CD4-positive, alpha-beta T cell treated with Interferon gamma for 1 hour (primary cell): ENCODE measurements at regions not wholly inside any gene's neighbourhood (a gene's known extent, or its start where the extent isn't known, plus 50 kb on each side); places are given as distances from the start of the nearest gene placed in this dataset.

Experiments
- DNase-seq: peaks from one replicate; pipeline ENCODE4 v3.0.0-alpha.2; 2020

DNA sequence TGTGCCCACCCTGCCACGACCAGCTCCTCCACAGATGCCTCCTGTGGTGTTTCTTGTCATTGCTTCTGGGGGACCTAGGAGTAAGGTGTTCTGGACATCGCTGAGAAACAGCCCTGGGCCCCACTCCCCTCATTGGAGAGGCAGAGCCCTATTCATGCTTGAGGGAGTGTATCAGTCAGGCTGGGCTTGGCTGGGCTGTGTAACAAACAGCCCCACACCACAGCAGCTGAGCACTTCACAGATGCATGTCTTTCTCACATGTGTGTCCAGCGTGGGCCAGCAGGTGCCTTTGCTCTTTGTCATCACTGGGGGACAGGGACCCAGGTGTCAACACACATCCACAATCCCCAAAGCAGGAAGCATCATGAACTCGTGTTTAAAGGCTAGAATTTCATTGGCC is 65.1 kb upstream of the FBRSL1 start:
- DNase-seq: no peak

DNA sequence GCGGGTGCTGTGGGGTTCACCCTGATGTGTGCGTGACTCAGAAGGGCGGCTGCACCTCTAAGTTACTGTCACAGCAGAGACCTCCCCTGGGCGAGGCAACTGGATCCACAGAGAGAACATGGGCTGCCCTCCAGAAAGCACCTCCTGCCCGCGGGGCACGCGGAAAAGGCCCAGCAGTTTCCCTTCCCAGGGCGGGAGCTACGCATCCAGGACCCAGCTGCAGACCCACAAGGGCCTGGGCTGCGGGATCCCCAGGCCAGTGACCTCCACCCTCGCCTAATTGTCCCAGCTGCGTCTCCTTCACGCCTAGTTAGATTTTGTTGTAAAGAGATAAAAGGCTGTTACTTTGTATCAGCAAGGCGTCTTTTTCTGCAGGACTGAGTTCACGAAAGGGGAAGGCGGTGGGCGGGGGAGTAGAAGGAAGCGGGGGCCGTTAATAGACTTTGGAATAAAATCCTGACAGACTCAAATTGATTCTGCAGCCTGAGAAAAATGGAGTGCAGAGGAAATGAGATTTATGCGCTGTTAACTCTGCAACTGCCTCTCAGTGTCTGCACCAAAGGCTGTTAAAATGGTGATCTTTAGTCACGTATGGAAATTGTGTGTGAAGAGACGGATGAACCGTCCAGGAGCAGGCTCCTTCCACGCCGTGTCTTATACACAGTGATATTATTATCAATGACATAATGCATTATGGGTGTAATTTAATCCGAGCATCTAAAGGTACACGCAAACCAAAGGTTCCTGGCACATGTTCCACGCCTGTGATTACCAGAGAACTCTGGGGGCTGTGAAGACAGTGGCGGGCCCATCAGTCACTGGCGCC is 65.9 kb upstream of the FBRSL1 start:
- DNase-seq: no peak

DNA sequence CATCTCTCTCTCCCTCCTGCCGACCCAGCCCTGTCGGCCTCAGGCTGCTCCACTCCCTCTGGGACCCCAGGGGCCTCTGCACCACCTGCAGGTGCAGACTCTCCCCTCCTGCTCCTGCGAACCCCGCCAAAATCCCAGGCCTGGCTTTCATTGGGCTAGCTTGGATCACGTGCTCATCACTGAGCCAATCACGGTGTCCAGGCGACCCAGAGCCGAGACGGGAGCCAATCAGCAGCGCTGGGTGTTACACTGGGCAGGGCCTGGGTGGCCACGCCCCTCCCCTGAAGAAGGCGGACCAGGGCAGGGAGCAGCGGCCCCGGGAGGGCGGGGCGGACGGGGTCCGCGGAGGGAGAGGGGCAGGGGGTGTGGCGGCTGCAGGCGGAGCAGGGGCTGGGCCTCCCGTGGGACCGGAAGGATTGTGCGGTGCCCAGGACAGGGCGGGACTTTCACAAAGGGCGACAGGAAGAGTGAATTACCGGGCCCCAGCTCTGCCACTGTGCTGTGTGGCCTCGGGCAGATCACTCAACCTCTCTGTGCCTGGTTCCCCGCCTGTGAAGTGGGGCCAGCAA is 66.6 kb upstream of the FBRSL1 start:
- peak; percentile 48 for DNase-seq

- DNase-seq: no peak
These were observed 67.4 kb upstream of the FBRSL1 start for GRCh38 chr12:132422381-132423043.

DNA sequence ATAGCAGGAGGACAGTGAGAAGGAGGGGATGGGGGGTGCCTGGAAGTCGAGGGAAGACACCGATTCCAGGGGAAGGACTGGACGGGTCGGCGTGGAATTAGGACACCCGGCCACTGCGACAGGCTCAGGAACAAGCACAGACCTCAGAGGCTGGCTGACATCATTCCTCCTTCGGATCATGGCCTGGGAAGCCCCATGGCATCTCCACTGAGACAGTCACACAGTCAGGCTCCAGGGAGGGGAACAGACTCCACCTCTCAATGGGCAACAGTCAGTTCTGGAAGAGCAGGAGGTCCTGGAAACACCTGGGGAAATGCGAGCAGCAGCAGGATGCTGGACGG is 67.9 kb upstream of the FBRSL1 start:
- DNase-seq: no peak

DNA sequence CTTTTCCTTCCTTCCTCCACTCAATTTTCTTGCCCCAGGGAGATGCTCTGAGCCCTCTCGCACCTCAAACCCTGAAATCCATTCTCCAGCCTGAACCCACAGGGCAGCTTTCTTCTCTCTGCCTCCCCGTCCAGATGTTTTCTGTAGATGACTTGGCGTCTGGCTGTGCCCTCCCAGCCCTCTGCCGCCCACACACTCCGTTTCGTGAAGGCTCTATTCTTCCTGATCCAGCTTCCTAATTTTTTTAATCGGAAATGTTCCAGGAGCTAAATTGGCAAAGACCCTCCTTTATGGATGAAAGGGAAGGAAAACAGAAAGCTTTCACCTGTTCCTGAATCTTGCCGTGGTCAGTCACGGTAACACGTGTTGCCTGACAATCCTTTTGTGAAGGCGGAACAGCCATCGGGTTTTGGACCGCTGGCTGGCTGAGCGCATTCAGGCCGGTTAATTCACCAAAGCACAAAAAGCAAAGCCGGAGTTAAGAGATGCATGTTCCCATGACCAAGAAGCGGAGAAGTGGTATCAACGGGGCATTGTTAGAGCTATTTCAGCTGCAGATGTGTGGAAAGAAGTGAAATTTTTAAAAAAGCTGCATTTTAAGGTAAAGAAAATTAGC is 70.2 kb upstream of the FBRSL1 start:
- DNase-seq: no peak

DNA sequence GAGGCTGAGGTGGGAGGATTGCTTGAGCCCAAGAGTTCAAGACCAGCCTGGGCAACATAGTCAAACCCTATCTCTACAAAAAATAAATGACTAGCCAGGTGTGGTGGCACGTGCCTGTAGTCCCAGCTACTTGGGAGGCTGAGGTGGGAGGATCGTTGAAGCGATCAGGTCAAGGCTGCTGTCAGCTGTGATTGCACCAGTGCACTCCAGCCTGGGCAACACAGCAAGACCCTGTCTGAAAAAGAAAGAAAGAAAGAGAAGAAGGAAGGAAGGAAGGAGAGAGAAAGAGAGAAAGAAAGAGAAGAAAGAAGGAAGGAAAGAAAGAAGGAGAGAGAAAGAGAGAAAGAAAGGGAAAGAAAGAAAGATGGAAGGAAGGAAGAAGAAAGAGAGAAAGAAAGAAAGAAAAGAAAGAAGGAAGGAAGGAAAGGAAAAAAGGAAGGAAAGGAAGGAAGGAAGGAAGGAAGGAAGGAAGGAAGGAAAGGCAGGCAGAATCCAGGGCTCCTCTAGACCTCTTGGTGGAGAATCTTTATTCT is 71.5 kb upstream of the FBRSL1 start:
- no peak for DNase-seq

DNA sequence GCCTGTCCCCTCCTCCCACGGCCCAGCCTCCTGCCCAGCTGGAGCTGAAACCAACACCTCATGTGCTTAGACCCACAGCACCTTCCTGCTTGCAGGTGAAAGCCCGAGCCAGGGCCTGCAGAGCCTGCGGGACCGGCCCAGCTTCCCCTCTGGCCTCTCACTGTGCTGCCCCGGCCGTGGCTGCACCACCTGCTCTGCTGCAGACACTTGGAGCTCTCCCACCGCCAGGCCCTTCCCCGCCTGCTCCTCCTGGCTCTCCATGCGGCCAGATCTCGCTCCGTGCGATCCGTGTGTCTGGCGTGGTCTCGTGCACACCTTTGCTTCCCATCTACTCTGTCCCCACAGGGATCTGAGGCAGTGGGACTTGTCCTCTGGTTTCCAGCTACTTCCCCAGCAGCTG is 72.2 kb upstream of the FBRSL1 start:
- no peak for DNase-seq

DNA sequence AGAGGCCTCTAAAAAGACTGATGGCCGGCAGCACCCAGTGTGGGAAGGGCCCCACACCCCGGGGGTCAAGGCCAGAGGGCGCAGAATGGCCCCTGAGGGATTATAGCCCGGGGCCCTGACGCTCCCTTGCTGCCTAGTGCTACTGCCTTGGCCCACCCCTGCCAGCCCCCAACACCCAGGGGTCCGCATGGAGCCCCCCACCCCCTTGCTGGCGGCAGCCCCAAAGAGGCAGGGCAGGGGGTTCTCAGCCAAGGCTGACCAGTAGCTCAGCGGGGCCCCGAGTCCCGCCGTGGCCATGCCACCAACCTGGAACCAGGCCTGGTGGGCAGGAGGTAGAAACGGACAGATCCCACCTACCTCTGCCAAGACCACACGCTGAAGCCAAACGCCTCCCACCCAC is 73.1 kb upstream of the FBRSL1 start:
- no peak for DNase-seq

- no peak for DNase-seq
These were observed 73.8 kb upstream of the FBRSL1 start for GRCh38 chr12:132416121-132416673.

DNA sequence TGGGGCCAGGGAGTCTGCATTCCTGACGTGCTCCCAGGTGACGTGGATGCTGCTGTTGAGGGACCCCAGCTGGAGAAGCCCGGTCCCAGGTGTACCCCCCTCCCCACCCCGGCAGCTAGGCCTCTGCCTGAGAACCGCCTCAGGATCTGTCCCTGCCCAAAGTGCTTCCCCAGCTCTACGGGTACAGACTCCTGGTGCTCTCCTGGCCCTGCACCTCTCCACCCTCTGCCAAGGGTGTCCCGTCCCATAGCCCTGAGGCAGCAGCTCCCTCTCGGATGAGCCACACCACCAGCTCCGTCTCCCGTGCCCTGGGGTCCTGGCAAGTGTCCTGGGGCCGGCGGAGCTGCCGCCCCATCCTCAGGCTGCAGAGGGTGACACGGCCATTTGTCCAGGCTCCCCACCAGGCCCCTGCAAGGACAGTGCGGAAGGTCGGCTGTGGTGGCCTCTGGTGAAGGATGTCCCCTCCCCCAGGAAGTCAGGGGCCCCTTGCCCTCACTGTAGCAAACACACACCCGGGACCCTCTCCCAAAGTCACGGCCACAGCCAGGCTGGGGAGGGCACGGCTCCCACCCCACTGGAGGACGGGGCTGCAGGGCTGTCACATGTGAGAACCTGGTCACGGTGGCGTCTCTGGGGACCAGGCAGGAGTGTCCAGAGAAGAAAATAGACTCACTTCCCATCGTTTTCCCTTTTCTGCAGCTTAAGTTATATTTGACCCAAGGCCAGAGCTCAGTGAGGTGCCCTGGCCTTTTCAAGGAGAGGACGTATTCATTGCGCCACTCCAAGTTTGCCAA is 74.4 kb upstream of the FBRSL1 start:
- DNase-seq: no peak

DNA sequence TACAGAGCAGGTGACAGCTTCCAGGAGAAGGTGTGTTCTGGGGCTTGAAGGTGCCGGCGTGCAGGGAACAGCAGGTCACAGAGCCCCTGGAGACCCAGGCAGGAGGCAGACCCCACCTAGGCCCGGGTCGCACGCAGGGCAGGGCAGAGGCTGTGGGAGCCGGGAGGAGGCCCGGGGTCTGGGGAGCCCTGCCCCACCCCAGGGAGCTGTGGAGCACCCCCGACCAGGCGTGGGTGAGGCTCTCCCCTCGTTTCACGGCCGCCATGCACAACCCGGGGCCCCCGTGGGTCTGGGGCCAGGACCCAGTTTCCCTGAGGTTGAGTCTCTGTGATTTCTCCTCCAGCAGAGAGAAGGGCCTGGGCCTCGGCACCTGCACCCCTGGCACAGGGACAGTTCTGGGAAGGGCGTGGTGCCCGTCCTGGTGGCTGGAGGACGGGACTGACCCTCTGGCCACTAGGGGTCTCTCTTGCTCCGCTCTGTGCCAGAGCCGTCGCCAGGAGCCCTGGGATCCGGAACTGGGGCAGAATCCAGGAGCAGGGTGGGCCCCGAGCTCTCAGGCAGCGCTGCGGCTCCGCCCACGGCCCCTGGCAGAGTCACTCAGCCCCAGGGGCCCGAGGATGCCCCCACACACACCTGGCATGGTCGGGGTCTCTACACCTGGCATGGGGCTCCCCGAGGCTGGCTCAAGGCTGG is 75.2 kb upstream of the FBRSL1 start:
- DNase-seq: peak; percentile 76

GRCh38 chr12:132413931-132414588 is 75.9 kb upstream of the FBRSL1 start:
- no peak for DNase-seq

GRCh38 chr12:132411457-132411856 is 78.5 kb upstream of the FBRSL1 start:
- no peak for DNase-seq

- DNase-seq: no peak
These were observed 79.1 kb upstream of the FBRSL1 start for GRCh38 chr12:132410849-132411248.

DNA sequence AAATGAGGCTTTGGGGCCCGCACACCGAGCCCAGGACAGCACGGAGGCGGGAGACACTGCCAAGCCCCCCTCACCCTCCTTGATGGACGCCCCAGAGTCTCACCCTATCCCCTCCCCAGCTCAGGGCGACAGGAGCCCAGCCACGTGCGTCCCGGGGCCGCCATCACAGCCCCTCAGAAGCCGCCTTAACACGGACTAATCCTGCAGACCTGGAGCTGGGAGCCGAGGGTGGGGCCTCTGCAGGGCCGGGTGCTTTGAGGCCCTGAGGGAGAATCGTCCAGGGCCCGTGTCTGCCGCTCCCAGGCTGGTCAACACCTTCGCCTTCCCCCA is 79.7 kb upstream of the FBRSL1 start:
- no peak for DNase-seq

DNA sequence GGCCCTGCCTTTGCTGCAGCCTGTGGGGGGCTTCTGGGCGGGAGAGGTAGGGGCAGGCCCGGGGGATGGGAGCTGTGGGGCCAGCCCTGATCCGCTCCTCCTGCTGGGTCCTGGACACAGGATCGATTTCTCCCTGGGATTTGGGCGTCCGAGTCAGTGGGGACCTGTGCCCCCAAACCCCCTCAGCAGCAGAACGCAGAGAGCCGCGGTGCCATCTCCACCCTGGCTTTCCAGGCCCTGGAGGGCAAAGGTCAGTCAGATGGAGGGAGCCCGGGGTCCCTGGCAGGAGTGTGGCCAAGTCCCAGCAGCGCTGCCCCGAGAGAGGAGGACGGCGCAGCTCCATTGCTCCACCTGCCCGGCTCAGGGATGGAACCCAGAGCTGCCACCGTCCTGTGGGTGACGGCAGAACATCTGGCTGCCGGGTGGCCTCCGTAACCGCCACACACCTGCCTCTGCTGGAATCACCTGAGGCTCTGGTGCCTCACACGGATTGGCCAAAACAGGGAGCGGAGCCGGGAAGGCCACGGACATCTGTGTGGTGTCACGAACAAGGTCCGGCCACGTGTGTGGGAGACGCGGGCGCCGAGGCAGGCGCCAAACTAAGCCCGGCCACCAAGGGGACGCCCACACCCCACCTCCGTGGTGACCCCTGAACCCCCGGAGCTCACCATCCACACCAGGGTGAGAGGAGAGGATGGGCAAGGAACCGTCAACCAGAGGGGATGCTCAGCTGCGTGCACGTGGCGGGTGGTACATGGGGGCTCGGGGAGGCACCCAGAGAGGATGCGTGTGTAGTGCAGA is 80.3 kb upstream of the FBRSL1 start:
- no peak for DNase-seq

DNA sequence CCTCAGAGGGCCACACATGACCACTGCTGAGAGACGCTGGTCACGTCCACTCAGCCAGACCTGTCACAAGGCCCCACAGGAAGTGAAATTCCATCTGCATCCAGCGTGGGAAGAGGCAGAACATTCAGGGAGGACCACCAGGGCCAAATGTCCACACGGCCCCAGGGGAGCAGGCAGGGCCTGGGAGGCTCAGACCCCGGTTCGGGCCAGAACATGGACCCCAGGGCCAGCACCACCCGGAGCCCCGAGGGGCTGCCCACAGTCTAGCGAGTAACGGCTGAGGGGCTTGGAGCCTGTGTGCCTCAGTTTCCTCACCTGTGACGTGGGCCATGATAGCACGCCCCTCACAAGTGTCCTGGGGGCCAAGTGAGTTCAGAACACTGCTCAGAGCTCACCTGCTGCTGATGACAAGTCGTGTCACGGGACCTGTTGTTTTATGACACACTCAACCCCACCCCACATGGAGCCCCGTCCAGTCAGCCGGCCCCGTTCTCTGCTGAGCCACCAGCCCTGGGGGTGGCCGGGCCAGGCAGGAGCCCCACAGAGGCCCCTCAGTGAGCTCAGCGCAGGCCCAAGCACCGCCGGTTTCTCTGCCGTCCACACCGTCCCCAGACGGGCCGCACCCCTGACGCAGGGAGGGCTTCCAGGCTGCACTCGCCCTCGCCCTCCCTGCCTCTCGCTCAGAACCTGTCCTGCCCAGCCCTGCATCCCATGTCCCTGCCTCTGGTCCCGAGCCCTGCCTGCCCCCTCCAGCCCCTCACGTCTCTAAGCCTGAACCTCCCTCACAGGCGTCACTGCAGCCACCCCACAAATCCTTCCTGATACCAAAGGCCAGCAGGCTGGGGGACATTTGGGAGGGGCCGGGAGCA is 79.5 kb upstream of the GALNT9 start:
- no peak for DNase-seq

DNA sequence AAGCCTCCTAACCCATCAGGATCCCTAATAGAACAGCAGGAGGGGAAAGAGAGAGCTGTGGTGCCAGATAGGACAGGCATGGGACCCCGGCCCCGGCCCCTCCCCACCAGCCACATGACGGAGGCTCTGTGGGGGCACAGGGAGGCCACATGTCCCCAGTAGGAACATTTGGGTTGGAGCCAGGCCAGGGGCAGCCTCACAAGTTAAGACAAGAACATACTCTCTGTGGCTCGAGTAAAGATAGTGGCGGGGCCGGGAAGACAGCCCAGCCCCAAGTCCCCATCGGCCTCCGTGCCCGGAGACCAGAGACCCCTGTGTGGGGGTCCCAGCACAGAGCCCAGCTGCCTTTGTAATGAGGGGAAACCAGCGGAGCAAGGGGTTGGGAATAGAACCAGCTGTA is 78.6 kb upstream of the GALNT9 start:
- no peak for DNase-seq
